Adrenal gland (tissue), 9 donors: ENCODE measurements at regions not wholly inside any gene's neighbourhood (a gene's known extent, or its start where the extent isn't known, plus 50 kb on each side); places are given as distances from the start of the nearest gene placed in this dataset.

ENCODE experiments used
- DNase-seq, 7 donors: peaks; one replicate each; pipeline ENCODE4 v3.0.0-alpha.2; 2019 to 2020
- H3K27ac ChIP-seq, 5 donors: fragments of 200-600 bp; sonication (generic) in 4 of 5; 1 replicate in 3 of 5; 2 replicates in 2 of 5; pipeline versions ENCODE4 v1.5.1 to v1.8.0; 2016 to 2020; ENCODE audit warnings: mild to moderate bottlenecking in 1 of 5
- H3K27me3 ChIP-seq: fragments of 200-600 bp; 2 replicates; pipeline ENCODE4 v1.8.0; 2021
- H3K36me3 ChIP-seq, 2 donors: fragments of 200-600 bp; replicated peaks in 1 of 2; 1 replicate in 1 of 2; 2 replicates in 1 of 2; pipeline versions ENCODE4 v1.5.1 to v1.8.0; 2018 to 2022
- H3K4me1 ChIP-seq, 2 donors: fragments of 200-600 bp; replicated peaks in 1 of 2; 1 replicate in 1 of 2; 2 replicates in 1 of 2; pipeline versions ENCODE4 v1.5.1 to v1.8.0; 2018 to 2021
- H3K4me3 ChIP-seq, 4 donors: fragments of 200-600 bp; sonication (generic) in 3 of 4; one replicate each; pipeline ENCODE4 v1.5.1; 2016 to 2018
- H3K9me3 ChIP-seq, 3 donors: fragments of 200-600 bp; sonication (generic) in 1 of 3; replicated peaks in 1 of 3; 1 replicate in 2 of 3; 2 replicates in 1 of 3; pipeline versions ENCODE4 v1.5.1 to v1.8.0; 2016 to 2021
- POLR2A ChIP-seq, 2 donors: fragments of 450-650 bp; IDR thresholded peaks; one replicate each; pipeline ENCODE4 v1.6.1; 2017; ENCODE audit warnings: antibody characterized with exemption in 2 of 2, mild to moderate bottlenecking in 2 of 2, moderate library complexity in 1 of 2
- WGBS, 4 donors: extraction: QIAGEN DNeasy Blood & Tissue Kit in 2 of 4; methylation state at CpG; one replicate each; pipeline versions ENCODE4 v1.1.5 to v1.1.7; 2013 to 2017; 5-methylcytosine and 5-hydroxymethylcytosine counted together
- intact Hi-C, 2 donors: fragments of 100-400 bp; cut with DNase I; formaldehyde crosslinking; loops; one replicate each; pipeline versions ENCODE4 v1.14.1 to v1.15.0; 2022 to 2023
- TF ChIP-seq, protein P1 (sequence below), 6 experiments: fragments of 450-650 bp in 4 of 6; fragments of 200-600 bp in 2 of 6; sonication (generic) in 1 of 6; IDR thresholded peaks; 1 replicate in 5 of 6; 2 replicates in 1 of 6; pipeline versions ENCODE4 v1.5.1 to v1.8.0; 2016 to 2021; ENCODE audit warnings: antibody characterized with exemption in 6 of 6, mild to moderate bottlenecking in 2 of 6, moderate library complexity in 1 of 6
- donor health status: healthy with polysubstance abuse.
- donor health status: Bipolar disorder and iron deficiency.
- donor health status: DM: yes; HTN: yes; CAD: no.
- donor health status: DM: no; HTN: no; CAD: no.
- donor health status: DM: no; HTN: no; CAD: no.

DNA sequence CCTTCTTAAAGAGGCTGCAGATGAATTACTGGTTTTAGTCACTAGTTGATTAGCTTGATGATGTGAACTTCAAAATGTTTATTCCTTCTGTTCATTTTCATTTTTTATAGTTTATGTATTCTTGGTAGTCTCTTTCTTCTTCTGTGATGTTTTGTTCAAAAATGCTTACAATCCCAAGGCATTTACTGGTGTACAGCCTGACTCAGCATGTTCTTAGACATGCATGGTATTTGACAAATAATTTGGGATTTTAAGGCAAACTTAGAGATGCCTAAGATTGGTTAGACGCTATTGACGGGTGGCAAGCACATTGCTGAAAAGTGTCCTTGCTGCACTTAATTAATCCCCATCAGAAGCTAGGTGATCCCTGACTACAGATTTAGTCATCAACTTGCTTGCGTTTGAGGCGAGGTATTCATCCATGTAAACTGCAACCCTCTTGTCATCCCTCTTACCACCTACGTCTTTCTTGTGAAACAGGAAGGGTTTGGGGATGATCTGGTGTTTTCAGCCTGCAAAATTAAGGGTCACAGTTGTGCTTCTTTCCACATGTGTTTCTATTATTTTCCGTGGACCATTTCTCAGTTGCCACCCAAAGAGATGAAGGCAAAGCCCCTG, 331.8 kb downstream of the DKK2 start:
- no peak overlapping the region for H3K27ac ChIP-seq
- DNase-seq = no peak
- intact Hi-C loops = no loop called here
- WGBS, 4 donors = 63 to 79% (median 71%) methylated on average over 6 of the region's 6 CpGs
- H3K4me3 ChIP-seq = no peak overlapping the region
- no peaks in the 10 kb centered on the region for H3K27me3 ChIP-seq
- H3K9me3 ChIP-seq = no peaks in the 10 kb centered on the region
- no peaks in the 10 kb centered on the region for H3K36me3 ChIP-seq
- no peaks in the 10 kb centered on the region for H3K4me1 ChIP-seq
- TF ChIP-seq, protein P1, sequence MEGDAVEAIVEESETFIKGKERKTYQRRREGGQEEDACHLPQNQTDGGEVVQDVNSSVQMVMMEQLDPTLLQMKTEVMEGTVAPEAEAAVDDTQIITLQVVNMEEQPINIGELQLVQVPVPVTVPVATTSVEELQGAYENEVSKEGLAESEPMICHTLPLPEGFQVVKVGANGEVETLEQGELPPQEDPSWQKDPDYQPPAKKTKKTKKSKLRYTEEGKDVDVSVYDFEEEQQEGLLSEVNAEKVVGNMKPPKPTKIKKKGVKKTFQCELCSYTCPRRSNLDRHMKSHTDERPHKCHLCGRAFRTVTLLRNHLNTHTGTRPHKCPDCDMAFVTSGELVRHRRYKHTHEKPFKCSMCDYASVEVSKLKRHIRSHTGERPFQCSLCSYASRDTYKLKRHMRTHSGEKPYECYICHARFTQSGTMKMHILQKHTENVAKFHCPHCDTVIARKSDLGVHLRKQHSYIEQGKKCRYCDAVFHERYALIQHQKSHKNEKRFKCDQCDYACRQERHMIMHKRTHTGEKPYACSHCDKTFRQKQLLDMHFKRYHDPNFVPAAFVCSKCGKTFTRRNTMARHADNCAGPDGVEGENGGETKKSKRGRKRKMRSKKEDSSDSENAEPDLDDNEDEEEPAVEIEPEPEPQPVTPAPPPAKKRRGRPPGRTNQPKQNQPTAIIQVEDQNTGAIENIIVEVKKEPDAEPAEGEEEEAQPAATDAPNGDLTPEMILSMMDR (IDR thresholded peaks at IDR 0.05) = no peak
- no peak for TF ChIP-seq POLR2A (IDR thresholded peaks at IDR 0.05)

DNA sequence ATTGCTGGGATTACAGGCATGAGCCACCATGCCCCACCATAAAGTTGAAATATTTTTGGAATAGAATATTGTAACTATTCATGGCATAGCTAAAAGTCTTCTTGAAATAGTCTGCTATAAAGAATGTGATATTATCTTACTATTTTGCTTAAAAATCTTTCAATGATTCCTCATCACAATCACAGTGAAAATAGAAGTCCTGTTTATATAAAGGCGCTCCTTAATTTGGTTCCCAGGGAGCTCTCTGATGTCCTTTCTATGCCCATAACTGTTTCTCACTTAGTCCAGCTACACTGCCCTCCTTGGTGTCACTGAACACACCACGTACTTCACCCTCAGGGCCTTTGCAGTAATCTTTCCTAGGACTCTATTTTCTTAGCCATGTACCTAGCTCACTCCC, 331.7 kb upstream of the GIMD1 start:
- TF ChIP-seq, protein P1 (IDR thresholded peaks at IDR 0.05) = no peak
- no peak for TF ChIP-seq POLR2A (IDR thresholded peaks at IDR 0.05)
- no peak for DNase-seq
- no peaks in the 10 kb centered on the region for H3K36me3 ChIP-seq
- 80 to 92% (median 87%) methylated on average over 2 of the region's 2 CpGs for WGBS, 4 donors
- no peaks in the 10 kb centered on the region for H3K9me3 ChIP-seq
- H3K27me3 ChIP-seq = no peaks in the 10 kb centered on the region
- no peak overlapping the region for H3K4me3 ChIP-seq
- intact Hi-C loops = no loop called here
- H3K27ac ChIP-seq = no peak overlapping the region
- H3K4me1 ChIP-seq = no peaks in the 10 kb centered on the region

DNA sequence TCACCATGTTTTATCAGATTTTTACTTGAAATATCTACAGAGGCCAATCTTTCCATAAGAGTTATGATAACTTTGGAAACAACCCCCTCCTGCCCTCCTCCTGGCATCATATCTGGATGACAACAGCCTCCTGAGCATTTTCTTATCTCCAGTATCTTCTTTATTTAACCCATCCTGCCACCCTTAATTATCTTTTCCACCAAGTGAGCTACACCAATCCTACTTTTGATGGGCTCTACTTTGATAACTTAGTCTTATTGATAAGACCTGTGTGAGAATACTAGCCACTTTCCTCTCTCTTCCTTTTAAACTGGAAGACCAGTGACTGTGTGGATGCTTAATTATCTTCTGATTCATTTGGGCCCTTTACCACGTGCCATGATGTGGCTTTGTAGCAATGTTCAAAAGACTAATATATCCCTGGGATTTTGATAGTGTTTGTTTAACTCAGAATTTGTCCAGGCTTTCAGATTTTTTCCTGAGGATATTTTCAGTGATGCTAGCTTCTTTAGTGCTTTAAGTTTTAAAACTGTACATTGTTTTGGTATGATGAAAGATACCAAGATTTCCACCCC, 330.1 kb upstream of the GIMD1 start:
- no peak overlapping the region for H3K27ac ChIP-seq
- TF ChIP-seq, protein P1 (IDR thresholded peaks at IDR 0.05) = no peak
- no peak for TF ChIP-seq POLR2A (IDR thresholded peaks at IDR 0.05)
- no peaks in the 10 kb centered on the region for H3K4me1 ChIP-seq
- intact Hi-C loops = no loop called here
- H3K4me3 ChIP-seq = no peak overlapping the region
- no peaks in the 10 kb centered on the region for H3K36me3 ChIP-seq
- H3K27me3 ChIP-seq = no peaks in the 10 kb centered on the region
- no peak for DNase-seq
- 73 to 79% (median 78%) methylated on average over 1 of the region's 1 CpG for WGBS, 4 donors
- no peaks in the 10 kb centered on the region for H3K9me3 ChIP-seq

DNA sequence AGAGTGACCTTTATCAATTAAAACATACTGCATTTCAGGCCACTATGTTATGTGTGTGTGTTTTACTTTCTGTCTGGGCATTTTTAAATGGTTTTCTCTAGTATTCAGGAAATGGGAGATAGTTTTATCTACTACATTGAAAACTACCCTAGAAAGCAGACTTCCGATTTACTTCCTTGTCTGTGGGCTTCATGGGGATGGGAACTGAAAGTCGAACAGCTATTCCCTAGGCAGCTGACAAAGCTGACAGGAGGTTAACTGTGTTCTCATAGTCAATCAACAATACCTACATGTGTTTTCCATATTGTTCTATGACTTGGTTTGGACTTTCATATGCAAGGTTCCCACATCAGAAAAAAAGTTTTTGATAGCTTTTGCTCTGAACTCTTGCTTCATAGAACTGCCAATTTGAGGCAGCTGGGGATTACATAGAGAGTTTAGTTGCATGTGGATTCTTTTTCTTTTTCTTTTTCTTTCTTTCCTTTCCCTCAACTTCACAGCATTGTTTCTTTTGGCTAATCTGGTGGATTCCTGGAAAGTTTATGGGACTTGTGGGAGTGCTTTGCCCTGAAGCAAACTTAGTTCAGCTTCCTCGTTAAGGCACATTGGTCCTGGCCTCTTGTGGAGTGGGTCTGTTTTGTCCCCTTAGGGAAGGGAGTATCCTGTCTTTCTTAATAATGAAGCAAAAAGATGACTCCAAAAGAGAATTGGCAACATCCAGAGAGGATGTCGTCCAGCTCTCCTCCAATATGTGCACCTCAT, 327.1 kb upstream of the GIMD1 start:
- no peak for DNase-seq
- Histone ChIP-seq H3K4me1 (no peaks in the 10 kb centered on the region), H3K4me3 (no peak overlapping the region), H3K27me3 (no peaks in the 10 kb centered on the region), H3K36me3 (no peaks in the 10 kb centered on the region), H3K27ac (no peak overlapping the region), H3K9me3 (no peaks in the 10 kb centered on the region)
- intact Hi-C loops = no loop called here
- 45 to 64% (median 57%) methylated on average over 4 of the region's 4 CpGs for WGBS, 4 donors
- TF ChIP-seq, protein P1 (IDR thresholded peaks at IDR 0.05) = no peak
- no peak for TF ChIP-seq POLR2A (IDR thresholded peaks at IDR 0.05)
